GM12878 (cell line): ENCODE measurements at regions not wholly inside any gene's neighbourhood (a gene's known extent, or its start where the extent isn't known, plus 50 kb on each side); places are given as distances from the start of the nearest gene placed in this dataset.
A peak's percentile ranks its signal among the peaks of the same experiment; 100 is the strongest.

Experiments used
- CTCF ChIP-seq, 3 experiments: IDR thresholded peaks in 2 of 3; conservative IDR thresholded peaks in 1 of 3; 2 replicates each; pipeline ENCODE4 v1.5.1; 2011; ENCODE audit warnings: low read depth in 3 of 3, low read length in 3 of 3, mild to moderate bottlenecking in 3 of 3, control low read depth in 2 of 3, moderate library complexity in 2 of 3, inconsistent platforms in 1 of 3, mixed read lengths in 1 of 3; ENCODE audit not compliant: control insufficient read depth in 2 of 3, insufficient read depth in 1 of 3; ENCODE audit errors: extremely low read depth in 1 of 3
- FOXK2 ChIP-seq: fragments of 450-650 bp; IDR thresholded peaks from 2 replicates; pipeline ENCODE4 v1.6.1; 2017; ENCODE audit warnings: mild to moderate bottlenecking, moderate library complexity
- KAT2A ChIP-seq: conservative IDR thresholded peaks from 2 replicates; pipeline ENCODE4 v1.6.1; 2011; ENCODE audit warnings: low read depth, low read length; ENCODE audit not compliant: control insufficient read depth
- MEF2A ChIP-seq: IDR thresholded peaks from 2 replicates; pipeline ENCODE4 v1.6.1; 2011; ENCODE audit warnings: low read depth, mild to moderate bottlenecking, low read length, moderate library complexity; ENCODE audit not compliant: insufficient read depth
- MYC ChIP-seq: IDR thresholded peaks from 2 replicates; pipeline ENCODE4 v1.6.1; 2011; ENCODE audit warnings: mild to moderate bottlenecking, low read length, moderate library complexity, inconsistent platforms; ENCODE audit not compliant: insufficient read depth, insufficient replicate concordance, insufficient read length, severe bottlenecking
- NR2C1 ChIP-seq: fragments of 450-650 bp; IDR thresholded peaks from 2 replicates; pipeline ENCODE4 v1.6.1; 2017; ENCODE audit warnings: antibody characterized with exemption, mild to moderate bottlenecking, moderate library complexity
- NRF1 ChIP-seq: conservative IDR thresholded peaks from 2 replicates; pipeline ENCODE4 v1.6.1; 2011; ENCODE audit warnings: mild to moderate bottlenecking, low read depth, low read length, improper control_type of control experiment
- POLR2A ChIP-seq: IDR thresholded peaks from 2 replicates; pipeline ENCODE4 v1.6.1; 2011; ENCODE audit warnings: low read depth, mild to moderate bottlenecking, low read length
- RFX5 ChIP-seq: IDR thresholded peaks from 2 replicates; pipeline ENCODE4 v1.6.1; 2011; ENCODE audit warnings: low read depth, low read length, improper control_type of control experiment
- SMC3 ChIP-seq: IDR thresholded peaks from 2 replicates; pipeline ENCODE4 v1.6.1; 2011; ENCODE audit warnings: low read length, improper control_type of control experiment, borderline replicate concordance
- SUZ12 ChIP-seq: fragments of 200-600 bp; sonication (generic); IDR thresholded peaks from one replicate; pipeline ENCODE4 v1.6.1; 2018; ENCODE audit warnings: antibody characterized with exemption, mild to moderate bottlenecking; ENCODE audit not compliant: unreplicated experiment
- TCF12 ChIP-seq: IDR thresholded peaks from 2 replicates; pipeline ENCODE4 v1.6.1; 2011; ENCODE audit warnings: low read depth, mild to moderate bottlenecking, low read length
- ZNF274 ChIP-seq: IDR thresholded peaks from one replicate; pipeline ENCODE4 v1.8.0; 2011; ENCODE audit not compliant: insufficient read length, insufficient read depth
- TF ChIP-seq, protein P1 (sequence below): fragments of 450-650 bp; IDR thresholded peaks from 2 replicates; pipeline ENCODE4 v1.6.1; 2014; ENCODE audit warnings: mild to moderate bottlenecking

- no peak for TF ChIP-seq RFX5
- peak; percentile 60 to 71 (median 70) for TF ChIP-seq CTCF (IDR thresholded peaks at IDR 0.05 in 2 of 3, conservative IDR thresholded peaks at IDR 0.05 in 1 of 3; ENCODE audit: control insufficient read depth in 2 of 3, extremely low read depth in 1 of 3, insufficient read depth in 1 of 3, low read depth in 3 of 3, low read length in 3 of 3)
- TF ChIP-seq POLR2A = no peak
- TF ChIP-seq SMC3 = peak; percentile 72; the same call in 1 of the 2 replicates
- TF ChIP-seq, protein P1, sequence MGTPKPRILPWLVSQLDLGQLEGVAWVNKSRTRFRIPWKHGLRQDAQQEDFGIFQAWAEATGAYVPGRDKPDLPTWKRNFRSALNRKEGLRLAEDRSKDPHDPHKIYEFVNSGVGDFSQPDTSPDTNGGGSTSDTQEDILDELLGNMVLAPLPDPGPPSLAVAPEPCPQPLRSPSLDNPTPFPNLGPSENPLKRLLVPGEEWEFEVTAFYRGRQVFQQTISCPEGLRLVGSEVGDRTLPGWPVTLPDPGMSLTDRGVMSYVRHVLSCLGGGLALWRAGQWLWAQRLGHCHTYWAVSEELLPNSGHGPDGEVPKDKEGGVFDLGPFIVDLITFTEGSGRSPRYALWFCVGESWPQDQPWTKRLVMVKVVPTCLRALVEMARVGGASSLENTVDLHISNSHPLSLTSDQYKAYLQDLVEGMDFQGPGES = no peak
- TF ChIP-seq KAT2A = no peak
- TF ChIP-seq MYC = no peak
- no peak for TF ChIP-seq ZNF274
- TF ChIP-seq NRF1 = no peak
- no peak for TF ChIP-seq FOXK2
- no peak for TF ChIP-seq SUZ12
- no peak for TF ChIP-seq NR2C1
- TF ChIP-seq MEF2A = no peak
- TF ChIP-seq TCF12 = no peak
These were observed 224.8 kb downstream of the NHLRC3 start for GRCh38 chr13:39263033-39263432.
